Muscle layer of colon (tissue), 2 donors: ENCODE measurements at regions not wholly inside any gene's neighbourhood (a gene's known extent, or its start where the extent isn't known, plus 50 kb on each side); places are given as distances from the start of the nearest gene placed in this dataset.

Experiments
- H3K27ac ChIP-seq: one replicate; pipeline ENCODE4 v1.7.0; 2013; ENCODE audit warnings: low read depth, mild to moderate bottlenecking, low read length, moderate library complexity
- H3K27me3 ChIP-seq, 2 donors: one replicate each; pipeline ENCODE4 v1.7.0; 2013; ENCODE audit warnings: low read length in 2 of 2, mild to moderate bottlenecking in 2 of 2; ENCODE audit not compliant: insufficient read depth in 2 of 2, control insufficient read depth in 1 of 2
- H3K36me3 ChIP-seq: one replicate; pipeline ENCODE4 v1.7.0; 2013; ENCODE audit warnings: mild to moderate bottlenecking, low read length; ENCODE audit not compliant: insufficient read depth
- H3K4me1 ChIP-seq: one replicate; pipeline ENCODE4 v1.7.0; 2013; ENCODE audit warnings: mild to moderate bottlenecking, low read length; ENCODE audit not compliant: insufficient read depth
- H3K4me3 ChIP-seq, 2 donors: one replicate each; pipeline ENCODE4 v1.7.0; 2013; ENCODE audit warnings: low read length in 2 of 2, low read depth in 1 of 2, mild to moderate bottlenecking in 1 of 2, moderate library complexity in 1 of 2
- H3K9ac ChIP-seq: one replicate; pipeline ENCODE4 v1.7.0; 2013; ENCODE audit warnings: low read length
- H3K9me3 ChIP-seq: one replicate; pipeline ENCODE4 v1.7.0; 2013; ENCODE audit warnings: mild to moderate bottlenecking, low read length
- donor health status: abdominal sarcoma.
- donor health status: Adenocarcinoma of cecum.

DNA sequence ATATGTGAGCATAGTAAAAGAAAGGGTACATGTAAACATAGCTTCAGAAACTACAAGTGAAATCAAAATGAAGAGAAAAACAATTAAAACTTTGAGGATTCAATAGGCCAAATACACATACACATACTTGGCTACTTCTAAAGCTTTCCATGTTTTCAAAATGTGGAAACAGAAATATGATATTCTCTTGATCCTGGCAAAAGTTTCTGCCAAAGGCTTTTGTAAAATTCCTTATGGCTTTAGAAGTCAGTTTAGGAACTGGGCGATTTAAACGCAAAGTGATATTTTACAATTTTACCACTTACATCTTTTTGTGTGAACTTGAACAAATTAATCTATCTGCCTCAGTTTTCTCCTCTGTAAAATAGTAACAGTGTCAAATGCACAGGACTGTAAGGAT is 756.4 kb downstream of the C12orf50 start:
- Histone ChIP-seq H3K9ac (no peak overlapping the region), H3K4me3 (no peak overlapping the region), H3K27ac (no peak overlapping the region), H3K9me3 (no peaks in the 10 kb centered on the region), H3K4me1 (no peaks in the 10 kb centered on the region), H3K27me3 (no peaks in the 10 kb centered on the region), H3K36me3 (no peaks in the 10 kb centered on the region)

- no peak overlapping the region for H3K9ac ChIP-seq
- H3K4me3 ChIP-seq = no peak overlapping the region
- H3K27ac ChIP-seq = no peak overlapping the region
- no peaks in the 10 kb centered on the region for H3K27me3 ChIP-seq
- no peaks in the 10 kb centered on the region for H3K36me3 ChIP-seq
- no peaks in the 10 kb centered on the region for H3K9me3 ChIP-seq
- no peaks in the 10 kb centered on the region for H3K4me1 ChIP-seq
Observed at GRCh38 chr12:87270919-87271318, 758.3 kb downstream of the C12orf50 start.

- H3K4me3 ChIP-seq = no peak overlapping the region
- H3K4me1 ChIP-seq = no peaks in the 10 kb centered on the region
- no peak overlapping the region for H3K27ac ChIP-seq
- no peaks in the 10 kb centered on the region for H3K36me3 ChIP-seq
- no peaks in the 10 kb centered on the region for H3K27me3 ChIP-seq
- no peaks in the 10 kb centered on the region for H3K9me3 ChIP-seq
- no peak overlapping the region for H3K9ac ChIP-seq
Observed at GRCh38 chr12:87266305-87266704, 762.9 kb downstream of the C12orf50 start.

DNA sequence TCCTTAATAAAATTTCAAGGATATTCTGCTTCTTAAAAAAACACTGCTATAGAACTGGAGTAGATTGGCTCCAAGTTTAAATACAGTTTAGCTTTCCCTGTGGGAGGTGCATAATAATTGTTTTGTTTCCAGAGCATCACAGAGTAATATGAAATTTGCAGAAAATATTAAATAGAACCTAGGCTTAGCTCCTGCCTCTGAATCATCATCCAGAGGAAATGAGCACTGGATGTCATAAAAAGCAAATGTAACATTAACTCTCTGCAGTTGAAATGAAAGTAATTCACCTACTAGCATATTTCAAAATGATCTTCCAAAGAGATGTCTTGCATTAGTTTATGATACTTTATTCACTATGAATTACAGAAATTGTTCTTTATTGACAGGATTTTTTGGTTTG is 769.8 kb downstream of the C12orf50 start:
- Histone ChIP-seq H3K4me3 (no peak overlapping the region), H3K4me1 (no peaks in the 10 kb centered on the region), H3K36me3 (no peaks in the 10 kb centered on the region), H3K27me3 (no peaks in the 10 kb centered on the region), H3K9ac (no peak overlapping the region), H3K27ac (no peak overlapping the region), H3K9me3 (no peaks in the 10 kb centered on the region)

DNA sequence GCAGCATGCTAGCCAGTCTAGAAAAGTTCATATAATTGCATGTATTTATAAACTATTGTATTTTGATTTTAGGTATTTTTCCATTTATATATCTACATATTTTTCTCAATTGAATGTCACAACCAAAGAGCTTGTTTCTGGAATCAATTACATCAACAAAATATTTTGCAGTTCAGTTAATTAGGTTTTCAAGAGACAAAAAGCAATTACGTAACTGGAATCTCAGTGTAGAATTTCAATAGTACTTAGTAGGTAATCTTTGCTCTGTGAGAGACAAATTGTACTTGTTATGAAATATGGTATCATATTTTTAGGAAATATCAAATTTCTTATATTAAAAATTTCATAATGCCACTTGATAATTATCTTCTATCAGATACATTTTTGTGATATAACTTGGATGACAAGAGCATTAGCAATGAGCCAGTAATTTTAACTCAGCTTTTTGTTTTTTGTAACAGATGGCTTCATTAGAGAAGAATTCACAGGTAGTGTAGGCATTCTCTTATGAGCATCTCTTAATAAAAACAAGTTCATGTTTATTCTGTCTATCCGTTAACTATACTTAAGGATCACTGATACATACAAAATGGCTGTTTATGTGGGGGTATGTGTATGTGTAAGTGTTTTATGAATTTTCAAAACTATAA is 774.7 kb downstream of the C12orf50 start:
- Histone ChIP-seq H3K4me1 (no peaks in the 10 kb centered on the region), H3K9me3 (no peaks in the 10 kb centered on the region), H3K4me3 (no peak overlapping the region), H3K9ac (no peak overlapping the region), H3K27ac (no peak overlapping the region), H3K36me3 (no peaks in the 10 kb centered on the region), H3K27me3 (no peaks in the 10 kb centered on the region)

GRCh38 chr12:87253157-87253556 is 776.0 kb downstream of the C12orf50 start:
- Histone ChIP-seq H3K9ac (no peak overlapping the region), H3K36me3 (no peaks in the 10 kb centered on the region), H3K4me3 (no peak overlapping the region), H3K27ac (no peak overlapping the region), H3K27me3 (no peaks in the 10 kb centered on the region), H3K9me3 (no peaks in the 10 kb centered on the region), H3K4me1 (no peaks in the 10 kb centered on the region)

DNA sequence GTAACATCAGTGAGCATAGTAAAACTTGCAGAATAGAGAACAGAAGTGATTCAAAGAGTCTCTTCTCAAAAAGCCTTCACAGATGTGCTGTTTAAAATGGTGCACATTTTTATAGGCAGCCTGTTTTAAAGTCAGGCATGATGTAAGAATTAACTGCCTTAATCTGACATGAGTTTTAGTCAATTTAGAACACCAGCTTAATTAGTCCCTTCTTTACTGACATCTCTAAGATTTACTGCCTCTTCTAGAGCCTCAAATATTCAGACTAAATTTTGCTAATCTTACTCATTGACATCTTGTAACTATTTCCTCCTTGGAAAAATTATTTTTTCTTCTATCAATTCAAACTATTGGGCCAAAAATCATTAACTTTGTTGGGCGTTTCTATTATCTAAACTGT is 782.5 kb downstream of the C12orf50 start:
- no peaks in the 10 kb centered on the region for H3K27me3 ChIP-seq
- H3K4me1 ChIP-seq = no peaks in the 10 kb centered on the region
- H3K9me3 ChIP-seq = no peaks in the 10 kb centered on the region
- no peak overlapping the region for H3K9ac ChIP-seq
- no peaks in the 10 kb centered on the region for H3K36me3 ChIP-seq
- no peak overlapping the region for H3K4me3 ChIP-seq
- no peak overlapping the region for H3K27ac ChIP-seq

DNA sequence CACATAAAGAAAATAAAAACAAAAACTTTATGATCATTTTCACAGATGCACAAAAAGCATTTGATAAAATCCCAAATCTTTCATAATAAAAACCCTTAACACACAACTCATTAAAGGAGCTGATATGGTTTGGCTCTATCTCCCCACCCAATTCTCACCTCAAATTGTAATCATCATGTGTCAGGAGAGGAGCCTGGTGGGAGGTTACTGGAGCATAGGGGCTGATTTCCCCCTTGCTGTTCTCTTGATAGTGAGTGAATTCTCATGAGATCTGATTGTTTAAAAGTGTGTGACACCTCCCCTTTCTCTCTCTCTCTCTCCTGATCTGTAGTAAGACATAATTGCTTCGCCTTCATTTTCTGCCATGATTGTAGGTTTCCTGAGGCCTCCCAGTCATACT is 790.7 kb downstream of the C12orf50 start:
- Histone ChIP-seq H3K36me3 (no peaks in the 10 kb centered on the region), H3K9ac (no peak overlapping the region), H3K27me3 (no peaks in the 10 kb centered on the region), H3K4me3 (no peak overlapping the region), H3K4me1 (no peaks in the 10 kb centered on the region), H3K9me3 (no peaks in the 10 kb centered on the region), H3K27ac (no peak overlapping the region)

GRCh38 chr12:87234898-87235297 is 794.3 kb downstream of the C12orf50 start:
- Histone ChIP-seq H3K9me3 (no peaks in the 10 kb centered on the region), H3K4me1 (no peaks in the 10 kb centered on the region), H3K9ac (no peak overlapping the region), H3K27me3 (no peaks in the 10 kb centered on the region), H3K4me3 (no peak overlapping the region), H3K36me3 (no peaks in the 10 kb centered on the region), H3K27ac (no peak overlapping the region)

DNA sequence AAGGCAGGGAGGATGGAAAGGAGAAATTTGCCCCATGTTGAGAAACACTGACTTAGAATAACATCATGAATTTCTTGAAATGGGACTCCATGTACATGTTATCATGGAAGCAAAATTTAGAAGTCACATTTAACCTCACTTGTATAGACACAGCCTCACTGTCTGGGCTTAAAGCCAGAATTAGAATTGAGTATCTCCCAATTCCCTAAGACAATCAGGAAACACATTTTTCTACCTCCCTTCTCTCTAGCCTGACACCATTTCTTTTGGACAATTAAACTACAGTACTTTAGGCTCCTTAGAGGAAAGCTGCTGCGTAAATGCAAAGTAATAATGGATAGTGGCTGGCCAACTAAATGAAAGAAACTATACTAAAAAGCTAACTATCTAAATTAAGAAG is 795.5 kb downstream of the C12orf50 start:
- Histone ChIP-seq H3K4me3 (no peak overlapping the region), H3K27ac (no peak overlapping the region), H3K4me1 (no peaks in the 10 kb centered on the region), H3K27me3 (no peaks in the 10 kb centered on the region), H3K9ac (no peak overlapping the region), H3K9me3 (no peaks in the 10 kb centered on the region), H3K36me3 (no peaks in the 10 kb centered on the region)

- no peaks in the 10 kb centered on the region for H3K36me3 ChIP-seq
- no peak overlapping the region for H3K4me3 ChIP-seq
- no peaks in the 10 kb centered on the region for H3K27me3 ChIP-seq
- H3K9ac ChIP-seq = no peak overlapping the region
- H3K4me1 ChIP-seq = no peaks in the 10 kb centered on the region
- no peaks in the 10 kb centered on the region for H3K9me3 ChIP-seq
- H3K27ac ChIP-seq = no peak overlapping the region
Observed at GRCh38 chr12:87231818-87232217, 797.4 kb downstream of the C12orf50 start.

DNA sequence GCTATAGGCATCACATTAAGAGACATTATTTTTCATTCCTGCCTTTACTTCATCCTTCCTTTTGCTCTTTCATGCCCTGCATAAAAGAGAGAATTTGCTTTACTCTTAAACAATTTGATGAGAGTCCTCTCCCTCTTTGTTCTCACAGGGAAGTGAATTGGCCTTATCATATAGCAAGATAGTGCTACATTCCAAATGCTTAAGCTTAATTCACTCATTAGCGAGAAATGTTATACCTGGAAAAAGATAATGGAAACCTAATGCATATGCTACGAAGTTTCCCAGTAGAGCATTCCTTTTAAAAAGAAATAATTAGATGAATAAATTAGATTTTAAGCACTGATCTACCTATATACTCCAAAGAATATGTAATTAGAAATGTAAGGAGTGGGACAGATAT is 798.8 kb downstream of the C12orf50 start:
- Histone ChIP-seq H3K9ac (no peak overlapping the region), H3K27me3 (no peaks in the 10 kb centered on the region), H3K9me3 (no peaks in the 10 kb centered on the region), H3K27ac (no peak overlapping the region), H3K4me1 (no peaks in the 10 kb centered on the region), H3K4me3 (no peak overlapping the region), H3K36me3 (no peaks in the 10 kb centered on the region)
